Type B pancreatic cell (in vitro differentiated cells): ENCODE measurements at regions not wholly inside any gene's neighbourhood (a gene's known extent, or its start where the extent isn't known, plus 50 kb on each side); places are given as distances from the start of the nearest gene placed in this dataset.
"Not testable (repeated sequence)": the region's sequence is repeated elsewhere in the genome, so short reads cannot be mapped to it uniquely, and the experiment has no call there.

Source experiments
- DNase-seq: peaks from one replicate; pipeline ENCODE4 v3.0.0; 2021; ENCODE audit warnings: mixed read lengths; ENCODE audit not compliant: unreplicated experiment; ENCODE audit errors: extremely low spot score
- H3K27ac Mint-ChIP-seq: 2 replicates; pipeline ENCODE4 v1.8.0; 2021; ENCODE audit warnings: mild to moderate bottlenecking, mixed read lengths
- H3K27me3 Mint-ChIP-seq: 2 replicates; pipeline ENCODE4 v1.8.0; 2021; ENCODE audit warnings: mixed read lengths
- H3K36me3 Mint-ChIP-seq: 2 replicates; pipeline ENCODE4 v1.8.0; 2021; ENCODE audit warnings: mixed read lengths
- H3K4me1 Mint-ChIP-seq: one replicate; pipeline ENCODE4 v1.8.0; 2021; ENCODE audit warnings: mixed read lengths; ENCODE audit not compliant: unreplicated experiment
- H3K4me3 Mint-ChIP-seq: 2 replicates; pipeline ENCODE4 v1.8.0; 2021; ENCODE audit warnings: mild to moderate bottlenecking, mixed read lengths
- H3K9me3 Mint-ChIP-seq: 2 replicates; pipeline ENCODE4 v1.8.0; 2021; ENCODE audit warnings: mixed read lengths
- TF ChIP-seq, protein P1 (sequence below): fragments of 200-600 bp; sonication (generic); conservative IDR thresholded peaks from 2 replicates; pipeline ENCODE4 v1.5.0; 2021; ENCODE audit warnings: antibody characterized with exemption, mild to moderate bottlenecking

GRCh38 chr17:68161644-68162428 is 86.0 kb upstream of the AMZ2 start:
- H3K4me3 Mint-ChIP-seq = no peak overlapping the region
- peak; percentile 40 for DNase-seq

DNA sequence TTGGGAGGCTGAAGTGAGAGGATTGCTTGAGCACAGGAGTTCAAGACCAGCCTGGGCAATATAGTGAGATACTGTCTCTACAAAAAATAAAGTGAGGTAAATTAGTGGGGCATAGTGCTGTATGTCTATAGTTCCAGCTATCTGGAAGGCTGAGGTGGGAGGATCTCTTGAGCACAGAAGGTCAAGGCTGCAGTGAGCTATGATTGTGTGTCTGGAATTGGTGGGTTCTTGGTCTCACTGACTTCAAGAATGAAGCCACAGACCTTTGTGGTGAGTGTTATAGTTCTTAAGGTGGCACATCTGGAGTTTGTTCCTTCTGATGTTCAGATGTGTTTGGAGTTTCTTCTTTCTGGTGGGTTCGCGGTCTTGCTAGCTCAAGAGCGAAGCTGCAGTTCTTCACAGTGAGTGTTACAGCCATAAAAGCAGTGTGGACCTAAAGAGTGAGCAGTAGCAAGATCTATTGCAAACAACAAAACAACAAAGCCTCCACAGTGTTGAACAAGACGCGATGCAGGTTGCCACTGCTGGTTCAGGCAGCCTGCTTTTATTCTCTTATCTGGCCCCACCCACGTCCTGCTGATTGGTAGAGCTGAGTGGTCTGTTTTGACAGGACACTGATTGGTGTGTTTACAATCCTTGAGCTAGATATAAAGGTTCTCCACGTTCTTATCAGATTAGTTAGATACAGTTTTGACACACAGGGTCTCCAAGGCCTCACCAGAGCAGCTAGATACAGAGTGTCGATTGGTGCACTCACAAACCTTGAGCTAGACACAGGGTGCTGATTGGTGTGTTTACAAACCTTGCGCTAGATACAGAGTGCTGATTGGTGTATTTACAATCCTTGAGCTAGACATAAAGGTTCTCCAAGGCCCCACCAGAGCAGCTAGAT is 79.3 kb upstream of the AMZ2 start:
- not testable (repeated sequence) for H3K9me3 Mint-ChIP-seq, H3K27me3 Mint-ChIP-seq, H3K36me3 Mint-ChIP-seq, H3K4me3 Mint-ChIP-seq, H3K27ac Mint-ChIP-seq, H3K4me1 Mint-ChIP-seq
- DNase-seq = peak; percentile 11

More at GRCh38 chr17:68161644-68162428, 86.0 kb upstream of the AMZ2 start:
- Mint-ChIP-seq H3K4me1 (no peaks in the 10 kb centered on the region), H3K27ac (no peak overlapping the region), H3K36me3 (no peaks in the 10 kb centered on the region), H3K9me3 (no peaks in the 10 kb centered on the region), H3K27me3 (no peaks in the 10 kb centered on the region)
- TF ChIP-seq, protein P1, sequence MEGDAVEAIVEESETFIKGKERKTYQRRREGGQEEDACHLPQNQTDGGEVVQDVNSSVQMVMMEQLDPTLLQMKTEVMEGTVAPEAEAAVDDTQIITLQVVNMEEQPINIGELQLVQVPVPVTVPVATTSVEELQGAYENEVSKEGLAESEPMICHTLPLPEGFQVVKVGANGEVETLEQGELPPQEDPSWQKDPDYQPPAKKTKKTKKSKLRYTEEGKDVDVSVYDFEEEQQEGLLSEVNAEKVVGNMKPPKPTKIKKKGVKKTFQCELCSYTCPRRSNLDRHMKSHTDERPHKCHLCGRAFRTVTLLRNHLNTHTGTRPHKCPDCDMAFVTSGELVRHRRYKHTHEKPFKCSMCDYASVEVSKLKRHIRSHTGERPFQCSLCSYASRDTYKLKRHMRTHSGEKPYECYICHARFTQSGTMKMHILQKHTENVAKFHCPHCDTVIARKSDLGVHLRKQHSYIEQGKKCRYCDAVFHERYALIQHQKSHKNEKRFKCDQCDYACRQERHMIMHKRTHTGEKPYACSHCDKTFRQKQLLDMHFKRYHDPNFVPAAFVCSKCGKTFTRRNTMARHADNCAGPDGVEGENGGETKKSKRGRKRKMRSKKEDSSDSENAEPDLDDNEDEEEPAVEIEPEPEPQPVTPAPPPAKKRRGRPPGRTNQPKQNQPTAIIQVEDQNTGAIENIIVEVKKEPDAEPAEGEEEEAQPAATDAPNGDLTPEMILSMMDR = no peak

- H3K9me3 Mint-ChIP-seq, H3K4me3 Mint-ChIP-seq, H3K27ac Mint-ChIP-seq, H3K4me1 Mint-ChIP-seq, H3K27me3 Mint-ChIP-seq, H3K36me3 Mint-ChIP-seq: not testable (repeated sequence)
- peak; percentile 59 for DNase-seq
Observed at GRCh38 chr17:68169165-68169821, 78.5 kb upstream of the AMZ2 start.

DNA sequence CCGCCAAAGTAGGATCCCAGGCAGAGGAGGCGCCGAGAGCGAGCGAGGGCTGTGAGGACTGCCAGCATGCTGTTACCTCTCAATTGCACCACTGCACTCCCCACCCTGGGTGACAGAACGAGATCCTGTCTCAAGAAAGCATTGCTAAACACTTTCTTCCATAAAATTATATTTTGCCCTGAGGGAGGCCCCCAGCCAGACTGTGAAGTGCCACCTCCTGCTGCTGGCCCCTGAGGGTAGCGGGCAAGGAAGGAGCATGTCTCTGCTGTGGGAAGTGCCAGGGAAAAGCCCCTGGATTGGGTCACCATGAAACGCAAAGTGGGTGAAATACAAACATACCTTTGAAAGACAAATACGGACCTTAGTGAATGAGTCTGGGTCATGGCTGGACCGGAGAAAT is 78.0 kb upstream of the AMZ2 start:
- no peaks in the 10 kb centered on the region for H3K4me1 Mint-ChIP-seq
- no peak overlapping the region for H3K4me3 Mint-ChIP-seq
- peak; percentile 54 for DNase-seq
- no peaks in the 10 kb centered on the region for H3K27me3 Mint-ChIP-seq
- no peaks in the 10 kb centered on the region for H3K36me3 Mint-ChIP-seq
- no peak overlapping the region for H3K27ac Mint-ChIP-seq
- H3K9me3 Mint-ChIP-seq = no peaks in the 10 kb centered on the region
- TF ChIP-seq, protein P1 = no peak

- H3K36me3 Mint-ChIP-seq = no peaks in the 10 kb centered on the region
- DNase-seq = peak; percentile 43
- H3K4me1 Mint-ChIP-seq = no peaks in the 10 kb centered on the region
- H3K4me3 Mint-ChIP-seq = no peak overlapping the region
- no peaks in the 10 kb centered on the region for H3K9me3 Mint-ChIP-seq
- TF ChIP-seq, protein P1 = no peak
- no peaks in the 10 kb centered on the region for H3K27me3 Mint-ChIP-seq
- no peak overlapping the region for H3K27ac Mint-ChIP-seq
Observed at GRCh38 chr17:68170246-68170645, 77.6 kb upstream of the AMZ2 start.

DNA sequence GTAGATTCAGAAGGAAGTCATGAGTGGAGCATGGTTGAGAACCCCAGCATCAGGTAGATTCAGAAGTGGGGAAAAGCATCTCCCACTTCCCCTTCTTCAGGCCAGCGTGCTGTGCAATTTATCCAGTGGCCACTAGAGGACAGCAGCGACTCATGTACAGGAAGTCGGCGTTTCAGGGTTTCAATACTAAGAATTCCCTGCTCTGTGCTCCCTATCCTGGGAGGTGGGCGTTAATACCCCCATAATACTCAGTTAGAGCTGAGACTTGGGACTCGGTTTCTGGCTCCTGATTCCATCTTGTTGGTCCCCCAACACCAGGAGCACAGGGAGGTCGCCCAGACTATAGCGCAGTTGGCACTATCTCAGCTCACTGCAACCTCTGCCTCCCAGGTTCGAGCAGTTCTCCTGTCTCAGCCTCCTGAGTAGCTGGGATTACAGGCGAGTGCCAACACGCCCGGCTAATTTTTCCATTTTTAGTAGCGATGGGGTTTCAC is 75.3 kb upstream of the AMZ2 start:
- DNase-seq = peak; percentile 76
- TF ChIP-seq, protein P1 = peak; percentile 96
- H3K4me1 Mint-ChIP-seq = no peaks in the 10 kb centered on the region
- no peaks in the 10 kb centered on the region for H3K9me3 Mint-ChIP-seq
- no peak overlapping the region for H3K4me3 Mint-ChIP-seq
- no peaks in the 10 kb centered on the region for H3K27me3 Mint-ChIP-seq
- H3K27ac Mint-ChIP-seq = no peak overlapping the region
- no peaks in the 10 kb centered on the region for H3K36me3 Mint-ChIP-seq
